ENCODE measurements at regions not wholly inside any gene's neighbourhood (a gene's known extent, or its start where the extent isn't known, plus 50 kb on each side); places are given as distances from the start of the nearest gene placed in this dataset.

DNA sequence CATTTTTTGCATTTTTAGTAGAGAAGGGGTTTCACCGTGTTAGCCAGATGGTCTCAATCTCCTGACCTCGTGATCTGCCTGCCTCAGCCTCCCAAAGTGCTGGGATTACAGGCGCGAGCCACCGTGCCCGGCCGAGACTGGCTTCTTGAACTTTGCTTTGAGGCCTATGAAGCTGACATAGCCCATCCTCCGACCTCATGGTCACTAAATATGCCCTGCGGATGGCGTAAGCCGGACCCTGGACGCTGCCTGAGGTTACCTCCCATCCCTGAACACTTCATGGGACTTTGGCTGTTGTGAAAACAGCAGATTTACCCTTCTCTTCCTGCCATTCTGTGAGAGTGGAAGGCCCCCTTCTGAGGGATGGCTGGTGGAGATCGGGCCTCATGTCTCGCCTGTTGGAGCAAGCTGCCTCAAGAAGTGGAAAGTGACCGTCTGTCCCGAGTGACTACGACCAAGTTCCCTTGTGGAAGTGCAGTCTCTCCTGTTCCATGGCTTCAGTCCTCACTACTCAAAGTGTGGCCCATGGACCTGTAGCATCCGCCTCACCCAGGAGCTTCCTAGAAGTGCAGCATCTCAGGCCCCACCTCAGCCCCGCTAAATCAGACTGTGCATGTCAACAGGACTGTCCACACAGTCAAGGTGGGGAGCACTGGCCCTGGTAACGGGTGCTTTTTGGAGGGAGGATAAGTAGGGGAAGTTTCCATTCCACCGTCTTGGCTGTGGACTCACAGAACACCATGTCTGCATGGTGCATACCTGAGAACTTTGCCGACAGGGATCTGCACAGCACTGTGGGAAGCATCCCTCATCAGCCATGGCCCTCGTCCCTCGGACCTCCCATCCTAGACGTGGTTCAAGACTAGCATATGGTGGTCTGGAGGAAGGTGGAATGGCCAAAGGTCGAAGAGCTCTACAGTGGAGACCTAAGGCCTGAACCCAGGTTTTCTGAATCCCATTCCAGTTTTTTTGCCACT is 210.5 kb upstream of the SHH start:
- TF ChIP-seq, protein P1, sequence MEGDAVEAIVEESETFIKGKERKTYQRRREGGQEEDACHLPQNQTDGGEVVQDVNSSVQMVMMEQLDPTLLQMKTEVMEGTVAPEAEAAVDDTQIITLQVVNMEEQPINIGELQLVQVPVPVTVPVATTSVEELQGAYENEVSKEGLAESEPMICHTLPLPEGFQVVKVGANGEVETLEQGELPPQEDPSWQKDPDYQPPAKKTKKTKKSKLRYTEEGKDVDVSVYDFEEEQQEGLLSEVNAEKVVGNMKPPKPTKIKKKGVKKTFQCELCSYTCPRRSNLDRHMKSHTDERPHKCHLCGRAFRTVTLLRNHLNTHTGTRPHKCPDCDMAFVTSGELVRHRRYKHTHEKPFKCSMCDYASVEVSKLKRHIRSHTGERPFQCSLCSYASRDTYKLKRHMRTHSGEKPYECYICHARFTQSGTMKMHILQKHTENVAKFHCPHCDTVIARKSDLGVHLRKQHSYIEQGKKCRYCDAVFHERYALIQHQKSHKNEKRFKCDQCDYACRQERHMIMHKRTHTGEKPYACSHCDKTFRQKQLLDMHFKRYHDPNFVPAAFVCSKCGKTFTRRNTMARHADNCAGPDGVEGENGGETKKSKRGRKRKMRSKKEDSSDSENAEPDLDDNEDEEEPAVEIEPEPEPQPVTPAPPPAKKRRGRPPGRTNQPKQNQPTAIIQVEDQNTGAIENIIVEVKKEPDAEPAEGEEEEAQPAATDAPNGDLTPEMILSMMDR (IDR thresholded peaks at IDR 0.05; ENCODE audit: insufficient read depth, low read depth, low read length) = no peak
- no peak for DNase-seq (ENCODE audit: low read depth)

DNA sequence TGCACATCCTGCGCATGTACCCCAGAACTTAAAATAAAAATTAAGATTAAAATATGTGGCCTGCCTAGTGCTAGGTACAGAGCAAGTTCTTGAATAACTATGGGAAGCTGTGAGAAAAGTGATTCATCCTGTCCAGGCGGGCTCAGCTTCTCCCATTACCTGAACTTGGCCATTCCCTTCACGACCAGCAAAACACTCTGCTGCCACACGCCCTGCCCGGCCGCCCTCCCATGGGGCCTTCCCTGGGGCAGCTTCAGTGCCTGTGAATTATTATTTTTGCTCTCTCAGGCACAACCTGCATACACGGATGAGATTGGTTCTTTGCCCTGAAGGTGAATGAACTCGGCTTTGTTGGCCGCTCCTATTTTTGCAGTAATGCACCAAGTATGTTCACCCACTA is 209.2 kb upstream of the SHH start:
- H3K4me3 ChIP-seq (ENCODE audit: low read depth, low read length) = no peak overlapping the region
- no peak for DNase-seq (ENCODE audit: low read depth)
- TF ChIP-seq, protein P1 (IDR thresholded peaks at IDR 0.05; ENCODE audit: insufficient read depth, low read depth, low read length) = no peak

More for the DNA sequence above, 210.5 kb upstream of the SHH start:
- no peak overlapping the region for H3K4me3 ChIP-seq (ENCODE audit: low read depth, low read length)

DNA sequence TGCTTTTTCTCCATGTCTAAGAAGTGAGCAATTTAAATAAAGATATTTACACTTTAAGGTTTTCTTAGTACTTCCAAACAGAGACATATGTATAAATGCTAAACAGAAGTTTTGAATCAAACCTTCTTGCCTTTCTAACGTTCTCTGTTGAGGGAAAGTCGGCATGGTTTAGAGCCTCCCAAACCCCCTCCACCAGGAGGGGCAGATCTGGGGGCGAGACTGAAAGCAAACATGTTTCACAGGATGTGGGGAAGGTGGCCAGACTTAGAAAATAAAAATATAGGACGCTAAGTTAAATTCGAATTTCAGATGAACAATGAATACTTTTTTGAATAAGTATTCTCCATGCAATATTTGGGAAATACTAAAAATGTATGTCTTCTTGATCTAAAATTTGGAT is 208.3 kb upstream of the SHH start:
- TF ChIP-seq, protein P1 (IDR thresholded peaks at IDR 0.05; ENCODE audit: insufficient read depth, low read depth, low read length) = no peak
- DNase-seq (ENCODE audit: low read depth) = no peak
- H3K4me3 ChIP-seq (ENCODE audit: low read depth, low read length) = no peak overlapping the region

DNA sequence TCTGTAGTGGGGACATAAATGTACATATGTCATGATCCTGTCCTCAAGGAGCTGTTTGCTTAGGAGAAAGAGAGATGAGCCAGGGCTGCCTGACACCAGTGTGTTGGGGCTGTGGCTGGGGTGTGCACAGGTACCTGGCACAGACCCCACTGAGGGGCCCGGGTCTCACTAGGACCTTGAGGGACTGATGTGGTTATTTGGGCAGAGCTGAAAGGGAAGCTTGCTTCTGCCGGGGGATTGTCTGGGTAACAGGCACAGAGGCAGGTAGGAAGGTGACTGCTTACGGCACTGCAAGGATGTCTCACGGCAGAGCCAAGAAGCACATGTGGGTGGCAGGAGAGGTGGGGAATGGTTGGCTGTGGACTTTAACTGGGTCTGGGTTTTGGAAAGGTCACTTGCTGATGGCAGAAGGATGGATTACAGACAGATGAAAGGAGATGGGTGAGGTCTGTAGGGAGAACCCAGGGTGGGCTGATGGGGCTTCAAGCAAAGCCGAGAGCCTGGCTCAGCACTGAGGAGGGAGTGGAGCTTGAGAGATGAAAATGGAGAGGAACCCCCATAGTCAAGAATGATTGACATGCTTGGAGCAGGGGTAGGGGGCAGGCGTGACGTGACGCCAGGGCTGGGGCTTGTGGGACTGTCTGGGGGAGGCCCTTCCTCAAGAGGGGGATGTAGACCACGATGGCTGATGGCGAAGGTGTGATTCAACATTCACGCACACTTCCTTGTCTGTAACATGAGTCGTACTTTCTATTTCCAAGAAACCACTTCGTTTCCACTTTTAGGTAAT is 207.7 kb upstream of the SHH start:
- H3K4me3 ChIP-seq (ENCODE audit: low read depth, low read length) = no peak overlapping the region
- TF ChIP-seq, protein P1 (IDR thresholded peaks at IDR 0.05; ENCODE audit: insufficient read depth, low read depth, low read length) = no peak
- no peak for DNase-seq (ENCODE audit: low read depth)

DNA sequence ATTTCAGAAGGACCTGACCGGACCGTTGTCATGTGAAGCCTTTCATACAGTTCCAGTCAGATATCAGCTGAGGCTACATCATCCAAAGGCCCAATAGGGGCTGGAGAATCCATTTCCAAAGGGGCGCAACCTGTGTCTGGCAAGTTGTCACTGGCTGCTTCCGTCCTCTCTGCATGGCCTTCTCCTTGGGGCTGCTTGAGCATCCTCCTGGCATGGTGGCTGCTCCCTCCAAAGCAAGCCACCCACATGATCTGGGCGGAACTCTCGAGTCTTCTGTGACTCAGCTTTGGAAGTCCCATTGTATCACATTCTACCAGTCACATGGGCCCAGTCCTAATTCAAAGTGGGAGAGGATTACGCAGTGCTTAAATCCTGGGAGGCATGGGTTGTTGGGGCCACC is 207.0 kb upstream of the SHH start:
- no peak overlapping the region for H3K4me3 ChIP-seq (ENCODE audit: low read depth, low read length)
- DNase-seq (ENCODE audit: low read depth) = no peak
- TF ChIP-seq, protein P1 (IDR thresholded peaks at IDR 0.05; ENCODE audit: insufficient read depth, low read depth, low read length) = no peak

DNA sequence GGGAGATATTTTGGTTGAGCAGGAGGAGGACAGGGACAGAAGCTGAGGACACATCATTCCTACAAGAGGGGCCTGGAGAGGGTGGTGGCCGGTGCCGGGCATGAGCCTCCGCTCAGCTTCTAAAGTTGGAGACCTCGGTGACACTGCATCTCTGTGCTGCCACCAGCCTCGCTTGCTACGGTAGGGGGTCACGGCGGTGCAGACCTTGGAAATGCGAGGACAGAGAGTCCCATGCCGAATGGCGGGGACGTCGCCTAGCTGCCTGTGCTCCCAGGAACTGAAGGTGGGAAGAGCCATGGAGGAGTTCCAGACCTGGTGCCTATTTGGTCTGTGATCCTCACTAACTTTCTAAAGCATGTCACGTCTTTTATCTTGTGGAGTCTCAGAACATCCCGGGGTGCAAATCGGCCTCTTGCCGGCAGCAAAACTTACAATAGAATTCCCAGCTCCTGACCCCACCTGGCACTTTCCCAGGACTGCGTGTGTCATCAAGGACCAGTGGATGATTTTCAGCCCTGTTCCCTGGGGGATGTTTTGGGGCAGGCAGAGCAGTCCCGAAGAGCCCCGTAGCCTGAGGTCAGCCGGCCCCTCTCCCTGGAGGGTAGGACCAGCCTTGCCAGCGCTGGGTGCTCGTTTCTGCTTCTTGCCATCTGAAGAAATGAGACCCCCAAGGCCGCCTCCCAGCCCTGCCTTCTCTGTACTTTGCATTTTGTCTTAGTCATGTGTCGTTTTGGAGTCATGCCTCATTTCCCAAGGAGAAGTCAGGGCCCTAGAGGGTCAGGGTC is 205.8 kb upstream of the SHH start:
- TF ChIP-seq, protein P1 (IDR thresholded peaks at IDR 0.05; ENCODE audit: insufficient read depth, low read depth, low read length) = no peak
- H3K4me3 ChIP-seq (ENCODE audit: low read depth, low read length) = no peak overlapping the region
- no peak for DNase-seq (ENCODE audit: low read depth)
